ENCODE measurements at regions not wholly inside any gene's neighbourhood (a gene's known extent, or its start where the extent isn't known, plus 50 kb on each side); places are given as distances from the start of the nearest gene placed in this dataset.

- H3K4me3 ChIP-seq (ENCODE audit: low read length in 2 of 2) = no peak overlapping the region
- WGBS = 58% methylated on average over 11 of the region's 11 CpGs
- peaks cover 0 to 4% of the 10 kb centered on the region in 2 donors for H3K27me3 ChIP-seq (ENCODE audit: control insufficient read depth in 2 of 2, insufficient read depth in 1 of 2, low read length in 1 of 2)
- no peaks in the 10 kb centered on the region for H3K36me3 ChIP-seq (ENCODE audit: control insufficient read depth in 2 of 2, insufficient read depth in 2 of 2, low read length in 1 of 2)
- H3K9me3 ChIP-seq (ENCODE audit: control insufficient read depth in 2 of 2, insufficient read depth in 1 of 2, low read length in 1 of 2) = peaks cover 4 to 15% of the 10 kb centered on the region in 2 donors
- H3K27ac ChIP-seq (ENCODE audit: low read depth in 1 of 2, low read length in 1 of 2) = no peak overlapping the region
- H3K4me1 ChIP-seq (ENCODE audit: control insufficient read depth in 2 of 2, insufficient read depth in 2 of 2, low read length in 2 of 2) = peaks cover 0 to 15% of the 10 kb centered on the region in 2 donors
- no peak for DNase-seq (ENCODE audit: low read depth in 6 of 9, low spot score in 9 of 9)
Measured at GRCh38 chr2:239879423-239880084, 145.6 kb downstream of the NDUFA10 start.

GRCh38 chr2:239878686-239879085, 146.5 kb downstream of the NDUFA10 start:
- no peak for DNase-seq (ENCODE audit: low read depth in 6 of 9, low spot score in 9 of 9)
- Histone ChIP-seq H3K27me3 (ENCODE audit: control insufficient read depth in 2 of 2, insufficient read depth in 1 of 2, low read length in 1 of 2) (peaks cover 0 to 4% of the 10 kb centered on the region in 2 donors), H3K36me3 (ENCODE audit: control insufficient read depth in 2 of 2, insufficient read depth in 2 of 2, low read length in 1 of 2) (no peaks in the 10 kb centered on the region), H3K4me3 (ENCODE audit: low read length in 2 of 2) (no peak overlapping the region), H3K27ac (ENCODE audit: low read depth in 1 of 2, low read length in 1 of 2) (no peak overlapping the region), H3K9me3 (ENCODE audit: control insufficient read depth in 2 of 2, insufficient read depth in 1 of 2, low read length in 1 of 2) (peaks cover 0 to 8% of the 10 kb centered on the region in 2 donors), H3K4me1 (ENCODE audit: control insufficient read depth in 2 of 2, insufficient read depth in 2 of 2, low read length in 2 of 2) (peaks cover 0 to 15% of the 10 kb centered on the region in 2 donors)
- WGBS = 97% methylated on average over 5 of the region's 5 CpGs

- Histone ChIP-seq H3K4me3 (ENCODE audit: low read length in 2 of 2) (no peak overlapping the region), H3K4me1 (ENCODE audit: control insufficient read depth in 2 of 2, insufficient read depth in 2 of 2, low read length in 2 of 2) (peaks cover 0 to 10% of the 10 kb centered on the region in 2 donors), H3K9me3 (ENCODE audit: control insufficient read depth in 2 of 2, insufficient read depth in 1 of 2, low read length in 1 of 2) (no peaks in the 10 kb centered on the region), H3K27ac (ENCODE audit: low read depth in 1 of 2, low read length in 1 of 2) (no peak overlapping the region), H3K27me3 (ENCODE audit: control insufficient read depth in 2 of 2, insufficient read depth in 1 of 2, low read length in 1 of 2) (peaks cover 0 to 4% of the 10 kb centered on the region in 2 donors), H3K36me3 (ENCODE audit: control insufficient read depth in 2 of 2, insufficient read depth in 2 of 2, low read length in 1 of 2) (no peaks in the 10 kb centered on the region)
- no peak for DNase-seq (ENCODE audit: low read depth in 6 of 9, low spot score in 9 of 9)
- 99% methylated on average over 5 of the region's 5 CpGs for WGBS
Measured at GRCh38 chr2:239876948-239877289, 148.2 kb downstream of the NDUFA10 start.

GRCh38 chr2:239876271-239876947, 148.7 kb downstream of the NDUFA10 start:
- Histone ChIP-seq H3K36me3 (ENCODE audit: control insufficient read depth in 2 of 2, insufficient read depth in 2 of 2, low read length in 1 of 2) (no peaks in the 10 kb centered on the region), H3K9me3 (ENCODE audit: control insufficient read depth in 2 of 2, insufficient read depth in 1 of 2, low read length in 1 of 2) (no peaks in the 10 kb centered on the region), H3K27me3 (ENCODE audit: control insufficient read depth in 2 of 2, insufficient read depth in 1 of 2, low read length in 1 of 2) (no peaks in the 10 kb centered on the region), H3K4me3 (ENCODE audit: low read length in 2 of 2) (no peak overlapping the region), H3K27ac (ENCODE audit: low read depth in 1 of 2, low read length in 1 of 2) (no peak overlapping the region), H3K4me1 (ENCODE audit: control insufficient read depth in 2 of 2, insufficient read depth in 2 of 2, low read length in 2 of 2) (peaks cover 0 to 5% of the 10 kb centered on the region in 2 donors)
- no peak for DNase-seq (ENCODE audit: low read depth in 6 of 9, low spot score in 9 of 9)
- WGBS = 71% methylated on average over 18 of the region's 18 CpGs

- no peak for DNase-seq (ENCODE audit: low read depth in 6 of 9, low spot score in 9 of 9)
- H3K4me3 ChIP-seq (ENCODE audit: low read length in 2 of 2) = no peak overlapping the region
- H3K4me1 ChIP-seq (ENCODE audit: control insufficient read depth in 2 of 2, insufficient read depth in 2 of 2, low read length in 2 of 2) = no peaks in the 10 kb centered on the region
- no peaks in the 10 kb centered on the region for H3K36me3 ChIP-seq (ENCODE audit: control insufficient read depth in 2 of 2, insufficient read depth in 2 of 2, low read length in 1 of 2)
- no peaks in the 10 kb centered on the region for H3K27me3 ChIP-seq (ENCODE audit: control insufficient read depth in 2 of 2, insufficient read depth in 1 of 2, low read length in 1 of 2)
- no peaks in the 10 kb centered on the region for H3K9me3 ChIP-seq (ENCODE audit: control insufficient read depth in 2 of 2, insufficient read depth in 1 of 2, low read length in 1 of 2)
- H3K27ac ChIP-seq (ENCODE audit: low read depth in 1 of 2, low read length in 1 of 2) = no peak overlapping the region
- WGBS = 95% methylated on average over 12 of the region's 12 CpGs
Measured at GRCh38 chr2:239874636-239875356, 150.3 kb downstream of the NDUFA10 start.

- H3K27me3 ChIP-seq (ENCODE audit: control insufficient read depth in 2 of 2, insufficient read depth in 1 of 2, low read length in 1 of 2) = no peaks in the 10 kb centered on the region
- H3K27ac ChIP-seq (ENCODE audit: low read depth in 1 of 2, low read length in 1 of 2) = no peak overlapping the region
- H3K36me3 ChIP-seq (ENCODE audit: control insufficient read depth in 2 of 2, insufficient read depth in 2 of 2, low read length in 1 of 2) = no peaks in the 10 kb centered on the region
- no peak overlapping the region for H3K4me3 ChIP-seq (ENCODE audit: low read length in 2 of 2)
- no peak for DNase-seq (ENCODE audit: low read depth in 6 of 9, low spot score in 9 of 9)
- H3K9me3 ChIP-seq (ENCODE audit: control insufficient read depth in 2 of 2, insufficient read depth in 1 of 2, low read length in 1 of 2) = no peaks in the 10 kb centered on the region
- no peaks in the 10 kb centered on the region for H3K4me1 ChIP-seq (ENCODE audit: control insufficient read depth in 2 of 2, insufficient read depth in 2 of 2, low read length in 2 of 2)
- WGBS = 94% methylated on average over 28 of the region's 28 CpGs
Measured at GRCh38 chr2:239873656-239874635, 151.2 kb downstream of the NDUFA10 start.

GRCh38 chr2:239871481-239872435, 153.4 kb downstream of the NDUFA10 start:
- Histone ChIP-seq H3K27ac (ENCODE audit: low read depth in 1 of 2, low read length in 1 of 2) (no peak overlapping the region), H3K4me1 (ENCODE audit: control insufficient read depth in 2 of 2, insufficient read depth in 2 of 2, low read length in 2 of 2) (no peaks in the 10 kb centered on the region), H3K4me3 (ENCODE audit: low read length in 2 of 2) (no peak overlapping the region), H3K9me3 (ENCODE audit: control insufficient read depth in 2 of 2, insufficient read depth in 1 of 2, low read length in 1 of 2) (peaks cover 0 to 7% of the 10 kb centered on the region in 2 donors), H3K27me3 (ENCODE audit: control insufficient read depth in 2 of 2, insufficient read depth in 1 of 2, low read length in 1 of 2) (no peaks in the 10 kb centered on the region), H3K36me3 (ENCODE audit: control insufficient read depth in 2 of 2, insufficient read depth in 2 of 2, low read length in 1 of 2) (no peaks in the 10 kb centered on the region)
- WGBS = 97% methylated on average over 15 of the region's 15 CpGs
- DNase-seq (ENCODE audit: low read depth in 6 of 9, low spot score in 9 of 9) = no peak

- H3K27ac ChIP-seq (ENCODE audit: low read depth in 1 of 2, low read length in 1 of 2) = no peak overlapping the region
- no peaks in the 10 kb centered on the region for H3K27me3 ChIP-seq (ENCODE audit: control insufficient read depth in 2 of 2, insufficient read depth in 1 of 2, low read length in 1 of 2)
- peaks cover 0 to 7% of the 10 kb centered on the region in 2 donors for H3K9me3 ChIP-seq (ENCODE audit: control insufficient read depth in 2 of 2, insufficient read depth in 1 of 2, low read length in 1 of 2)
- H3K36me3 ChIP-seq (ENCODE audit: control insufficient read depth in 2 of 2, insufficient read depth in 2 of 2, low read length in 1 of 2) = no peaks in the 10 kb centered on the region
- H3K4me1 ChIP-seq (ENCODE audit: control insufficient read depth in 2 of 2, insufficient read depth in 2 of 2, low read length in 2 of 2) = no peaks in the 10 kb centered on the region
- WGBS = 96% methylated on average over 12 of the region's 12 CpGs
- no peak for DNase-seq (ENCODE audit: low read depth in 6 of 9, low spot score in 9 of 9)
- no peak overlapping the region for H3K4me3 ChIP-seq (ENCODE audit: low read length in 2 of 2)
Measured at GRCh38 chr2:239870863-239871262, 154.3 kb downstream of the NDUFA10 start.
